ENCODE measurements at regions not wholly inside any gene's neighbourhood (a gene's known extent, or its start where the extent isn't known, plus 50 kb on each side); places are given as distances from the start of the nearest gene placed in this dataset.
"Not testable (repeated sequence)": the region's sequence is repeated elsewhere in the genome, so short reads cannot be mapped to it uniquely, and the experiment has no call there.

DNA sequence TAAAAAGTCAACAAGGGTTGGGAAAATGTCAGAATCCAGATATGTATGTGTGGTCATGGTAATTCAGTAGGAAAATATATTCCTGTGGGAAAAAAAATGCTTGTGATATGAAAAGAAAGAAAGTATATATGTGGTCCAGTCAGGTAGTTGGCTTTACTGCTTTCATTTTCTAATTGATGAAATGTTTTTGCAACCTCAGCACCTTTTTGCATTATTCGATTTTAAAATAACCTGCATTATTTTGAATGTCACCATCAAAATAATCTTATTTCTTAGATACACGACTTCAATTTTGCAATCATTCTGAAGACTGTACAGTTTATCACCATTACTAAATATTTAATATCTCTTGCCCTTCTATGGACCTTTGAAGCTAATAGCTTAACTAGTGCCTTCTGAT is 170.8 kb upstream of the SPANXN4 start:
- H3K9me3 ChIP-seq = no peaks in the 10 kb centered on the region
- 57 to 74% (median 66%) methylated on average over 2 of the region's 2 CpGs for WGBS, 5 donors
- no peaks in the 10 kb centered on the region for H3K36me3 ChIP-seq
- H3K4me1 ChIP-seq = no peaks in the 10 kb centered on the region
- TF ChIP-seq EP300 (IDR thresholded peaks at IDR 0.05) (no peak), POLR2AphosphoS5 (IDR thresholded peaks at IDR 0.05) (no peak), POLR2A (IDR thresholded peaks at IDR 0.05) (no peak)
- TF ChIP-seq, protein P1, sequence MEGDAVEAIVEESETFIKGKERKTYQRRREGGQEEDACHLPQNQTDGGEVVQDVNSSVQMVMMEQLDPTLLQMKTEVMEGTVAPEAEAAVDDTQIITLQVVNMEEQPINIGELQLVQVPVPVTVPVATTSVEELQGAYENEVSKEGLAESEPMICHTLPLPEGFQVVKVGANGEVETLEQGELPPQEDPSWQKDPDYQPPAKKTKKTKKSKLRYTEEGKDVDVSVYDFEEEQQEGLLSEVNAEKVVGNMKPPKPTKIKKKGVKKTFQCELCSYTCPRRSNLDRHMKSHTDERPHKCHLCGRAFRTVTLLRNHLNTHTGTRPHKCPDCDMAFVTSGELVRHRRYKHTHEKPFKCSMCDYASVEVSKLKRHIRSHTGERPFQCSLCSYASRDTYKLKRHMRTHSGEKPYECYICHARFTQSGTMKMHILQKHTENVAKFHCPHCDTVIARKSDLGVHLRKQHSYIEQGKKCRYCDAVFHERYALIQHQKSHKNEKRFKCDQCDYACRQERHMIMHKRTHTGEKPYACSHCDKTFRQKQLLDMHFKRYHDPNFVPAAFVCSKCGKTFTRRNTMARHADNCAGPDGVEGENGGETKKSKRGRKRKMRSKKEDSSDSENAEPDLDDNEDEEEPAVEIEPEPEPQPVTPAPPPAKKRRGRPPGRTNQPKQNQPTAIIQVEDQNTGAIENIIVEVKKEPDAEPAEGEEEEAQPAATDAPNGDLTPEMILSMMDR (IDR thresholded peaks at IDR 0.05) = no peak
- no peak overlapping the region for H3K27ac ChIP-seq
- DNase-seq = no peak
- no peaks in the 10 kb centered on the region for H3K27me3 ChIP-seq
- no peak overlapping the region for H3K4me3 ChIP-seq
- intact Hi-C loops (cut with DNase I; ENCODE audit: low total_unique reads) = no loop called here

DNA sequence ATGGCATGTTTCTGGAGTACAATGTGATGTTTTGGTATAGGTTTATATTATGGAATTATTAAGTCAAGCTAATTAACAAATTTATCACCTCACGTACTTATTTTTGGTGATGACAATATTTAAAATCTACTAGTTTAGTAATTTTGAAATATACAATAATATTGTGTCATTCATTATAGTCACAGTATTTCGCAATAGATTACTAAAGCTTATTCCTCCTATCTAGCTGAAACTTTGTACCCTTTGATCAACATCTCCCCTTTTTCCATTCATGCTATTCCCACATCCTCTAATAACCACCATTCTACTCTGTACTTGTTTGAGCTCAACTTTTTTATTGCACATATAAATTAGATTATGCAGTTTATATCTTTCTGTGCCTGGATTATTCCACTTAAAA is 164.8 kb upstream of the SPANXN4 start:
- TF ChIP-seq, protein P1 (IDR thresholded peaks at IDR 0.05) = no peak
- TF ChIP-seq POLR2AphosphoS5 (IDR thresholded peaks at IDR 0.05) (no peak), POLR2A (IDR thresholded peaks at IDR 0.05) (no peak), EP300 (IDR thresholded peaks at IDR 0.05) (no peak)
- Histone ChIP-seq H3K4me3 (no peak overlapping the region), H3K4me1 (no peaks in the 10 kb centered on the region), H3K27me3 (no peaks in the 10 kb centered on the region), H3K27ac (no peak overlapping the region), H3K36me3 (no peaks in the 10 kb centered on the region), H3K9me3 (no peaks in the 10 kb centered on the region)
- intact Hi-C loops (cut with DNase I; ENCODE audit: low total_unique reads) = no loop called here
- no peak for DNase-seq
- 69 to 91% (median 89%) methylated on average over 2 of the region's 2 CpGs for WGBS, 5 donors

- H3K27ac ChIP-seq = no peak overlapping the region
- no peaks in the 10 kb centered on the region for H3K4me1 ChIP-seq
- intact Hi-C loops (cut with DNase I; ENCODE audit: low total_unique reads) = no loop called here
- H3K36me3 ChIP-seq = no peaks in the 10 kb centered on the region
- no peak overlapping the region for H3K4me3 ChIP-seq
- TF ChIP-seq, protein P1 (IDR thresholded peaks at IDR 0.05) = no peak
- TF ChIP-seq EP300 (IDR thresholded peaks at IDR 0.05) (no peak), POLR2A (IDR thresholded peaks at IDR 0.05) (no peak), POLR2AphosphoS5 (IDR thresholded peaks at IDR 0.05) (no peak)
- no peaks in the 10 kb centered on the region for H3K9me3 ChIP-seq
- no peaks in the 10 kb centered on the region for H3K27me3 ChIP-seq
- no peak for DNase-seq
- 45 to 72% (median 70%) methylated on average over 2 to 4 of the region's 4 CpGs for WGBS, 5 donors
These were observed 164.2 kb upstream of the SPANXN4 start for GRCh38 chrX:142861557-142861956.

DNA sequence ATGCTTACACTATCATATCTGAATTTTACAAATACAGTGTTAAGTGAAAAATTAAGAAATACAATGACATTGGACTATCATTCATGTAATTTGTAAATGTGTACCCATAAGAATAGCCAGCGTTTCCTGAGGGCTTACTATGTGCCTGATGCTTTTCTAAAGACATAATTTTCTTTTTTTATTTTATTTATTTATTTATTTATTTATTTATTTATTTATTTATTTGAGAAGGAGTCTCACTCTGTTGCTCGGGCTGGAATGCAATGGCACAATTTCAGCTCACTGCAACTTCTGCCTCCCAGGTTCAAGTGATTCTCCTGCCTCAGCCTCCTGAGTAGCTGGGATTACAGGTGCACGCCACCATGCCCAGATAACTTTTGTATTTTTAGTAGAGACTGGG is 159.5 kb upstream of the SPANXN4 start:
- DNase-seq; H3K4me3 ChIP-seq; H3K36me3 ChIP-seq; H3K4me1 ChIP-seq; H3K27me3 ChIP-seq; H3K27ac ChIP-seq; intact Hi-C loops (cut with DNase I; ENCODE audit: low total_unique reads): not testable (repeated sequence)
- peaks cover 0 to 19% (median 11%) of the 10 kb centered on the region in 4 donors for H3K9me3 ChIP-seq
- 65 to 86% (median 76%) methylated on average over 3 of the region's 3 CpGs for WGBS, 5 donors

DNA sequence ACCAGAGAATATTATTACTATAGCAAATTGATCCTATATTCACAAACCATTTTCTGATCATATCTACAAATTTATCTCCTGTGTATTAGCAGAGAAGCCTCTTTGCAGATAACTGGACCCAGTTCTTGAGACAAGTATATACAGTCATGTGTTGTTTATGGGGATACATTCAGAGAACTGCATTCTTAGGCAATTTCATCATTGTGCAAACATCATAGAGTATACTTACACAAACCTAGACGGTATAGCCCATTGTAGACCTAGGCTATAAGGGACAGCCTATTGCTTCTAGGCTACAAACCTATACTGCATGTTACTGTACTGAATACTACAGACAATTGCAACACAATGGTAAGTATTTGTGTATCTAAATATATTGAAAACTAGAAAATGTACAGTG is 152.5 kb upstream of the SPANXN4 start:
- no peak for DNase-seq
- TF ChIP-seq EP300 (IDR thresholded peaks at IDR 0.05) (no peak), POLR2AphosphoS5 (IDR thresholded peaks at IDR 0.05) (no peak), POLR2A (IDR thresholded peaks at IDR 0.05) (no peak)
- TF ChIP-seq, protein P1 (IDR thresholded peaks at IDR 0.05) = no peak
- Histone ChIP-seq H3K4me1 (no peaks in the 10 kb centered on the region), H3K36me3 (no peaks in the 10 kb centered on the region), H3K27me3 (no peaks in the 10 kb centered on the region), H3K27ac (no peak overlapping the region), H3K4me3 (no peak overlapping the region), H3K9me3 (peaks cover 0 to 19% (median 11%) of the 10 kb centered on the region in 4 donors)
- intact Hi-C loops (cut with DNase I; ENCODE audit: low total_unique reads) = no loop called here
- WGBS, 5 donors = 34 to 64% (median 56%) methylated on average over 1 of the region's 1 CpG

All from stomach (tissue), 8 donors.